ENCODE measurements at regions not wholly inside any gene's neighbourhood (a gene's known extent, or its start where the extent isn't known, plus 50 kb on each side); places are given as distances from the start of the nearest gene placed in this dataset.

- DNase-seq (ENCODE audit: low read depth) = no peak
Measured at GRCh38 chr10:90588222-90588621, 269.6 kb downstream of the HTR7 start.

GRCh38 chr10:90589825-90590224 lies 268.0 kb downstream of the HTR7 start:
- DNase-seq (ENCODE audit: low read depth) = no peak

GRCh38 chr10:90591629-90592028 lies 266.2 kb downstream of the HTR7 start:
- no peak for DNase-seq (ENCODE audit: low read depth)

DNA sequence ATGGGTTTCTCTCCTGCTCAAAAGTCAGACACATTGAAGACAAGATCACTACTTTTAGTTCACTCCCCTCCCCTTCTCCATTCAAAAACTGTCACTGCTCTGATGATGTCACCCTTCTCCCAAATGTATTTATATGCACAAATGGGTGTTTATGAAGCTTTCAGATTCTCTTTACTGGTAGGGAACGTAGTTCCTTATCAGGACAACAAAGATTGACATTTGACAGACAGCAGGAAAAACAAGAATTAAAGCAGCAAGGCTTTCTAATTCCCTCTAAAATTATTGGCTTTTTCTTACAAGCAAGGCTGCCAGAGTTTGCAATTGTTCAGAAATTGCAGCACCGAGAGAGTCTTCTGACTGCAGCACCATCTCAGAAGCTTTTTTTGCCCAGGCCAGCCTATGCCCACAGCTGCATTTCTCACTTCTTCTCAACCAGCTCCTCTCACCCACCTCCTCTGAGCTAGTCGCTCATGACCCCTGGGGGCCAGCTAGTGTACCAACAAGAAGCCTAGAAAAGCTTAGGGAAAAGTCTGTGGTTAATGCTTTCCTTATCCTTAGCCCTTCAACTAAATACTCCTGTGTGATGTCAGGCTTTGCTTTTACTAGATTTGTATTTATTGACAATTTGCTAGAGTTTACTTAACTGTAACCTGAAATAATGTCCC lies 265.1 kb downstream of the HTR7 start:
- DNase-seq (ENCODE audit: low read depth) = peak; percentile 79

DNA sequence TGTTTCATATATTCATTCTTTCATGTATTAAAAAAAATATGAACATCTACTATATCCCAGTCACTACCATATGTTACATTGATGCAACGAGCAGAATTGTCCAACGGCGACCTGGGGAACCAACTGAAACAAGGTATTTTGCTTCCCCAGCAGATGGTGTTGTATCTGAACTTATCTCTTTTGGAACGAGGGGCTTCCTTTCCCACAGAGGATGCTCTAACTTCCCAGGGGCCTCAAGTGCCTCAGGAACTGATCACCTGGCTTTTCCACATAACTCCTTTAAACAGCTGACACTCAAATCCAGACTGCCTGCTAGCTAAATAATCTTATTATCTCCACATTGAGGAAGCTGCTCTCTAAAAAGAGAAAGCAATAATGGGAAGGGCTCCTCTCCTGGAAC lies 259.3 kb downstream of the HTR7 start:
- no peak for DNase-seq (ENCODE audit: low read depth)

GRCh38 chr10:90602862-90603610 lies 254.8 kb downstream of the HTR7 start:
- peak; percentile 90 for DNase-seq (ENCODE audit: low read depth)

DNA sequence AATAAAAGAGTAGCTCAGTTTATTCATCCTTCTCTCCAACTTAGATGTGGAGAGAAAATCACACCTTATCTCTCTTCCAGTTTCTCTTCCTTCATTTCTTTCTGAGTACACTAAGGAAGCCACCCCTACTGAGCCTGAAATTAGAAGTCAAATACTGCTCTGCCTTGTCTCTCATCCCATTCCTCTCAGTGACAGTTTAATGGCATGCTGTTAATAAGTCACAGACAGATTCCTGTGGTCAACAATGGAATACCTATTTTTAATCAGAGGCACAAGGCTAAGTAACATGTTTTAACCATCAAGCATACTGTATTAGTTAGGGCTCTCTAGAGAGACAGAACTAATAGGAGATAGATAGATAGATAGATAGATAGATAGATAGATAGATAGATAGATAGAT lies 253.2 kb downstream of the HTR7 start:
- DNase-seq (ENCODE audit: low read depth) = no peak

DNA sequence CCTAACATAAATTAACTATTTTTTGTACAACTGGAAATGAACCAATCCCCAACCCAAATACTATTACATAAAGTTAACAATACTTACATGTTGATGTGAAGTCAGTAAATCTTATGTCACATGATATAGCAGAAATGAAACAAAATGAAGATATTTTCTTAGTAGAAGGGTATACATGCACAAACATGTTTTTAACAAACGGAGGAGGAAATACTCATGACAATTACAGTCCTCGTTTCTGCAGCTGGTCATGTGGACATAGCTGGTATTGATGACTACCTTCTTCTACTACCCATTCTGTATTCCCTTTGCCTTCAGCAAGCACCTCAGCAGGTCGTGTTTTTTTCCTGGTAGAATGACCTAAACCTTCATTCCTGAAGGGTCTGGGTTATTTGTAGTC lies 252.3 kb downstream of the HTR7 start:
- no peak for DNase-seq (ENCODE audit: low read depth)

DNA sequence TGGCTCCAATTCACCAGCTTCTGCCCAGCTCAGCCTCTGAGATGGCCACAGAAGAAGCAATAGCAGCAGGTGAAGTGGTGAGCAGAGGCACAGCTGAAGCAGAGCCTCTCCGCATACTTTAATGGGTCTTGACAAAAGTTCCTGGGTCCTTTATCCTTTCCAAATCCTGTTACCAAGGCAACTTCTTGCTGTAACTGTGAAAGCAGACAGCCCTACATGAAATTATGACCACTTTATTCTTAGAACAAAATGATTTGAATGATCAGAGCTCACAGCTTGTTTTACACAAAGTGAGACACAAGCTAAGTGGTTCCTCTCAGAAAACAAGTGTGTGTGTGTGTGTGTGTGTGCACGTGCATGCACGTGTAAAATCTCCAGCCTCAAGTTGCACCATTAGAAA lies 245.6 kb downstream of the HTR7 start:
- DNase-seq (ENCODE audit: low read depth) = no peak

DNA sequence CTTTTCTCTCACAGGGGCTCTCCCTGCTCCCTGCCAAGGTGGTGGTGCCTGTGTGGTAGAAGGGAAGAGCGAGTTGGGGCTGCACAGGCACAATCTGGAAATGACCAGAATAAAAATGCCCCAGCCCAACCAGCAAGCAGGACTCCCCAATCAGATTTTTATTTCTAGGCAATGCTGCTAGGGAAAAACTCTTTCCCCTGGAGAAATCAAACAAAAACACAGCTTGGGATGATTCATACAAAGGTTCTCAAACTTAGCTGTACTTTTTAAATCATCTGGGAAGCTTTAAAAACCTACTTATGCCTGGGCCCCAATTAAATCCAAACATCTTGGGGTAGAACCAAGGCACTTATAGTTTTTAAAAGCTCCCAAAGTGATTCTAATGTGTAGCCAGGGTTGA lies 243.2 kb downstream of the HTR7 start:
- no peak for DNase-seq (ENCODE audit: low read depth)

- peak; percentile 21 for DNase-seq (ENCODE audit: low read depth)
Measured at GRCh38 chr10:90621577-90621976, 236.3 kb downstream of the HTR7 start.

- no peak for DNase-seq (ENCODE audit: low read depth)
Measured at GRCh38 chr10:90635111-90635765, 222.6 kb downstream of the HTR7 start.

- DNase-seq (ENCODE audit: low read depth) = no peak
Measured at GRCh38 chr10:90640756-90641155, 217.1 kb downstream of the HTR7 start.

GRCh38 chr10:90641731-90642130 lies 216.1 kb downstream of the HTR7 start:
- DNase-seq (ENCODE audit: low read depth) = no peak

- DNase-seq (ENCODE audit: low read depth) = peak; percentile 71
Measured at GRCh38 chr10:90642136-90642535, 215.7 kb downstream of the HTR7 start.

DNA sequence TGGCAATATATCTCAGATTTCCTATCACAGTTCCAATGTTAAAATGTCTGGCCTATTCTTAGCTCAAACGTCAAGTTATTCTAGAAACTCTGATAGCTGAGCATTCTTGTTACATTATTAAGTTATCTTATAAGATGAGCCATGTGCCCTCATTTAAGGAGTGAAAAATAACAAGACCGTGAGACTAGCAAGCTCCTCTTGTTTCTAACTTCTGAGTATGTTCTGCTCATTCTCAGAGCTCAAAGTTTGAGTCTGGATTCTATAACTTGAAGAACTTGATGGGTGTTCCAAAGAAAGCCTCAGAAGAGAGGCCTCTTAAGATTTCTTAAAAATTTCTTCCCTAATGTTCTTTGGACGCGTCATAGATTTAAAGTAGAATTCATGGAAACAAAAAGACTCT lies 215.2 kb downstream of the HTR7 start:
- DNase-seq (ENCODE audit: low read depth) = peak; percentile 14

DNA sequence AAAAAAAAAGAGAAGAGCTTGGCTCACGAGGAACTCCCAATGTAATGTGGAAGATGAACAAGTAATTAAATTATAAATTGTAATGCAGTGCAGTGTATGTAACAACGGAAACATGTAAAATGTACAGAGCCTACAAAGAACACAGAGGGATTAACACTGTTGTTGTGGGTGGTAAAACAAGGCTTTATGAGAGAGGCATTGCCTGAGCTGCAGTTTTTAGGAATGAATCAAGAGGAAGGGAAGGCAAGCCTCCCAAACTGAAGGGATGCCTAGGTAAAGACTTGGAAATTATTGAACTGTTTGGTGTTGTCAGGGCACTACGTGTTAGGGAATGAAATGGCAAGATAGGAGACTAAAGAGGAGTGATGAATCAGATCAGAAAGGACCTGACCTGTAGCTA lies 213.7 kb downstream of the HTR7 start:
- DNase-seq (ENCODE audit: low read depth) = no peak

DNA sequence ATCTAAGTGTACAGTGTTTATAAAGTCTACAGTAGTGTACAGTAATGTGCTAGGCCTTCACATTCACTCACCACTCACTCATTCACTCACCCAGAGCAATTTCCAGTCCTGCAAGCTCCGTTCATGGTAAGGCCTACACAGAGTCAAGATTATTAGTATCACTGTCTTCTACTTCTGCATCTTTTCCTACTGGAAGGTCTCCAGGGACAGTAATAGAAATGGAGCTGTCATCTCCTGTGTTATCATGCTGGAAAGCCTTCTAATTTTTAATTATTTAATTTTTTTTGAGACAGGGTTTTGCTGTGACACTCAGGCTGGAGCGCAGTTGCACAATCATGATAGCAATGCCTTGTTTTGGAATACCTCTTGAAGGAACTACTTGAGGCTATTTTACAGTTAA lies 207.0 kb downstream of the HTR7 start:
- no peak for DNase-seq (ENCODE audit: low read depth)

DNA sequence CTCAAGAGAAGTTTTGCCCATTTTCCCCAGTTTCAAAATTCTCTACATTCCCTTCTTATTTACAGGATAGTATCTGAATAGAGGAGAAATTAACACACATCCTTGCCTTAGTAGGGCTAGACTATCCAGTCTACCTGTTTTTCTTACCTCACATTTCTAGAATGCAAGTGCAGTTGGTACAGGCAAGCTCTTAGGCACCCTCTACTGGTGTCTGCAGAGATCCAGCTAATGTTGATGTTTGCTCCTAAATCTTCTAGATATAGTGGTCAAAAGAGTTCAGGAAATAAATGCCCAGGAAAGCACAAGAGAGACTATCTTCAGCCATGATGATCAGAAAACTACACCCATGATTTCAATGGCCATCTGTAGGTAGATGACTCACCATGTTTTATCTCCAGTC lies 205.3 kb downstream of the HTR7 start:
- peak; percentile 59 for DNase-seq (ENCODE audit: low read depth)

- DNase-seq (ENCODE audit: low read depth) = no peak
Measured at GRCh38 chr10:90658791-90659190, 199.0 kb downstream of the HTR7 start.

- no peak for DNase-seq (ENCODE audit: low read depth)
Measured at GRCh38 chr10:90665905-90666662, 191.8 kb downstream of the HTR7 start.

DNA sequence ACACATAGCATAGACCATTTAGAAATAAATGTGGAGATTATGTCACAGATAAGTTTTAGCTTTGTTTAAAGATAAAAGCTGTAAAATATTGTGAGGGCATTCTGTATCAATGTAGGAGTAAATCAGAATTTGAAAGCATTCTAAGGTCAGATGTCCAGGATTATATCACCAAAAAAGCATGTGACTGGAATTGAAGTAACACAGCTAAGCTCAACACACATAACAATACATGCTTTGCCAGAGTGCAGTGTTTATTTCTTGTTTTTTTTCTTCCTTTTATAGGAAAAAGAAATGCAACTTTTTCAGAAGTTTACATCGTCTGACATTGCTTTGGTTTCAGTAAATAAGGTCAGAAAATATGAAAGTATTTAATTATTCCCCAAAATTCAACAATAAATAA lies 183.4 kb downstream of the HTR7 start:
- DNase-seq (ENCODE audit: low read depth) = peak; percentile 18

DNA sequence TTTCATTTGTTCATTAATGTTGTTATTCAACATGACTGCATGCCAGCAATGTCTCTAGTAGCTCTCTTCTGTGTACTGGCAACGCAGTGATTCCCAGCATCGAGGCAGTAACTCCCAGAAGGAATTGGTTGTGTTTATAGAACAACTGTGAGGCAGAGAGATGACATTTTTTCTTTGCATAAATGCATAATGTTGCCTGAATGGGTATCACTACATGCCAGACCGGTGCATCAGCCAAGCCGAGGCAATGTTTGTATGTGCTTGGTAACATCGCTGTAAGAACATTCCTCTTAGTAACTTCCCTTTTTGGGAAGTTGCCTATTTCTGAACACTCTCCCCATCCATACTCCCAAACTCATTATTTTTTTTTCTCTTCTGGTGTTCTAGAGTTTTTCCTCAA lies 182.9 kb downstream of the HTR7 start:
- DNase-seq (ENCODE audit: low read depth) = peak; percentile 93

Data from iris pigment epithelial cell (primary cell).